ENCODE measurements at regions not wholly inside any gene's neighbourhood (a gene's known extent, or its start where the extent isn't known, plus 50 kb on each side); places are given as distances from the start of the nearest gene placed in this dataset.

DNA sequence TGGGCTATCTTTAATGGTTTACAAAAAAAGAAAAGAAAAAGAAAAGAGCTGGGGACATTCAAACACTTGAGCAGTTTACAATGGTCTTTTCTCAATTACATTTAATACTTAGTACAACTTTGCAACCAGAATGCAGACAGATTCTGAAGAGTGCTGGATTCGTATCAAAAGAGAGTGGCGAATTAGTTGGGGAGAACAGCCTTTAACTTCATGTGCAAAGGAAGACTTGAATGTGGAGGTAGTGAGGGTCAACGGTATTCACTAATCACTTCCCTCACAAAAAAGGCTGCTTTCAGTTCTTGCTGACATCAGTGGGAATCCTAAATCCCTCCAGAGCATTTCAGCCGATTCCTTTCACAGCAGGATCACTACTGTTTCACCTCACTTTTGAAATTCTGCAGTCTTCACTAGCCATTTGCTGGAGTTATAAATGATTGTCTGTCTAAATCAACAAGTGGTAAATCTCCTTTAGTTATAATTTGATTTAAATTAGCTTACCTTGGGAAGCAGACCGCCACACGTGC lies 323.0 kb upstream of the SEMA6D start:
- H3K36me3 ChIP-seq (ENCODE audit: insufficient read depth, low read length), result no peaks in the 10 kb centered on the region

DNA sequence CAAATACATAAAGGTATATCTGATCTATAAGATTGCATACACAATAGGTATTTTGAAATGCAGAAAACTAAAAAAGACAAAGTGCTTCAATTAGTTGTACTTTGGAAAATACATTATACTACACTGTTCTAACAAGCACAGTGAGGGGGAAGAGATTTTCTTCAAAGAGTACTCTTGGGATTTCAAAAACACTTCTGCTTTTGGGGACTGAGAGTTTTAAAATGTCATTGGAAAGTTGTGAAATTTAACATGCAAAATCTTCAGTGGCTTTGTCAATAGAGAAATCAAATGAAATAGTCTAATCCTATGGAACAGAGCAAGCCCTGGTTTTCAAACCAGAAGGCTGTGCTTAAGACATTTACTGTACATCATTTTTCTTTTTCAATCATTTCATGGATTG lies 322.2 kb upstream of the SEMA6D start:
- no peak overlapping the region for H3K4me3 ChIP-seq (ENCODE audit: low read length)
- no peak for DNase-seq
- H3K27ac ChIP-seq (ENCODE audit: low read depth, low read length), result no peak overlapping the region
- Mint-ChIP-seq H3K27me3 (no peaks in the 10 kb centered on the region), H3K9me3 (peaks cover 0 to 3% (median 0%) of the 10 kb centered on the region in 5 donors), H3K4me1 (no peaks in the 10 kb centered on the region), H3K4me3 (no peak overlapping the region), H3K36me3 (no peaks in the 10 kb centered on the region), H3K27ac (no peak overlapping the region)
- H3K4me1 ChIP-seq (ENCODE audit: insufficient read depth, low read length), result no peaks in the 10 kb centered on the region
- H3K27me3 ChIP-seq (ENCODE audit: insufficient read depth, low read length, poor library complexity, severe bottlenecking), result no peaks in the 10 kb centered on the region
- no peaks in the 10 kb centered on the region for H3K9me3 ChIP-seq (ENCODE audit: low read length)
- CTCF ChIA-PET, result no interaction called here
- POLR2A ChIA-PET, result no interaction called here
- H3K36me3 ChIP-seq (ENCODE audit: insufficient read depth, low read length), result no peaks in the 10 kb centered on the region

More for the DNA sequence above, 323.0 kb upstream of the SEMA6D start:
- Mint-ChIP-seq H3K9me3 (peaks cover 0 to 3% (median 0%) of the 10 kb centered on the region in 5 donors), H3K27me3 (no peaks in the 10 kb centered on the region), H3K36me3 (no peaks in the 10 kb centered on the region), H3K4me1 (no peaks in the 10 kb centered on the region), H3K4me3 (no peak overlapping the region), H3K27ac (no peak overlapping the region)
- ChIA-PET POLR2A (no interaction called here), CTCF (no interaction called here)
- Histone ChIP-seq H3K27me3 (ENCODE audit: insufficient read depth, low read length, poor library complexity, severe bottlenecking) (no peaks in the 10 kb centered on the region), H3K9me3 (ENCODE audit: low read length) (no peaks in the 10 kb centered on the region), H3K4me3 (ENCODE audit: low read length) (no peak overlapping the region), H3K4me1 (ENCODE audit: insufficient read depth, low read length) (no peaks in the 10 kb centered on the region), H3K27ac (ENCODE audit: low read depth, low read length) (no peak overlapping the region)
- DNase-seq, result no peak

GRCh38 chr15:47397655-47398054 lies 319.6 kb upstream of the SEMA6D start:
- CTCF ChIA-PET, result no interaction called here
- H3K36me3 Mint-ChIP-seq, result no peaks in the 10 kb centered on the region
- H3K27me3 ChIP-seq (ENCODE audit: insufficient read depth, low read length, poor library complexity, severe bottlenecking), result no peaks in the 10 kb centered on the region

GRCh38 chr15:47398132-47398531 lies 319.2 kb upstream of the SEMA6D start:
- Mint-ChIP-seq H3K9me3 (peaks cover 0 to 13% (median 0%) of the 10 kb centered on the region in 5 donors), H3K4me1 (no peaks in the 10 kb centered on the region), H3K27me3 (no peaks in the 10 kb centered on the region), H3K4me3 (no peak overlapping the region), H3K36me3 (no peaks in the 10 kb centered on the region), H3K27ac (peak overlapping the region in 1 of 8 donors; percentile 45)
- H3K4me3 ChIP-seq (ENCODE audit: low read length), result no peak overlapping the region
- no peaks in the 10 kb centered on the region for H3K9me3 ChIP-seq (ENCODE audit: low read length)
- DNase-seq, result no peak
- no peaks in the 10 kb centered on the region for H3K27me3 ChIP-seq (ENCODE audit: insufficient read depth, low read length, poor library complexity, severe bottlenecking)
- CTCF ChIA-PET, result interaction anchor here (0.8 kb wide), 1 partner anchor 8 kb away, joined by 3 read pairs; no protein-coding TSS in a partner anchor
- H3K4me1 ChIP-seq (ENCODE audit: insufficient read depth, low read length), result no peaks in the 10 kb centered on the region
- H3K36me3 ChIP-seq (ENCODE audit: insufficient read depth, low read length), result no peaks in the 10 kb centered on the region
- no peak overlapping the region for H3K27ac ChIP-seq (ENCODE audit: low read depth, low read length)
- POLR2A ChIA-PET, result no interaction called here

More at GRCh38 chr15:47397655-47398054, 319.6 kb upstream of the SEMA6D start:
- H3K27me3 Mint-ChIP-seq, result no peaks in the 10 kb centered on the region
- H3K4me1 Mint-ChIP-seq, result no peaks in the 10 kb centered on the region
- H3K4me1 ChIP-seq (ENCODE audit: insufficient read depth, low read length), result no peaks in the 10 kb centered on the region
- no peak overlapping the region for H3K4me3 Mint-ChIP-seq
- POLR2A ChIA-PET, result no interaction called here
- no peaks in the 10 kb centered on the region for H3K36me3 ChIP-seq (ENCODE audit: insufficient read depth, low read length)
- no peak overlapping the region for H3K27ac Mint-ChIP-seq
- H3K9me3 Mint-ChIP-seq, result peaks cover 0 to 12% (median 0%) of the 10 kb centered on the region in 5 donors
- H3K27ac ChIP-seq (ENCODE audit: low read depth, low read length), result no peak overlapping the region
- no peak for DNase-seq
- H3K4me3 ChIP-seq (ENCODE audit: low read length), result no peak overlapping the region
- H3K9me3 ChIP-seq (ENCODE audit: low read length), result no peaks in the 10 kb centered on the region

DNA sequence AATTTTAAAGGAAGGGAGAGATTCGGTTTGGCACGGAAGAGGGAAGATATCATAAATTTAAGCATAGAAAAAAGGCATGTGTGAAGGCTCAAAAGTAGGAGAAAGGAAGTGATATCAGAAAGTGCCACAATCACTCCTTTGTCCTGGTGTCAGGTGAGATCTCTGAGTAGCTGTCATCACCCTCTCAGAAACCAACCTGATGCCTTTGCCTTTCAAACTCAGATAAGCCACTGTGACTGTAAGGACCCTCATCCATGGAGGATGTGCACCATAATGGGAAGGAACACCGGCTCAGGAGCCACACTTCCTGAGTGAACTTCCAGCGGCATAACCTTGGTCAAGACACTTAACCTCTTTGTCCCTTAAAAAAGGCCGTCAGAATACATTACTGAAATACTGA lies 318.7 kb upstream of the SEMA6D start:
- Histone ChIP-seq H3K27ac (ENCODE audit: low read depth, low read length) (no peak overlapping the region), H3K9me3 (ENCODE audit: low read length) (no peaks in the 10 kb centered on the region), H3K36me3 (ENCODE audit: insufficient read depth, low read length) (no peaks in the 10 kb centered on the region), H3K4me1 (ENCODE audit: insufficient read depth, low read length) (no peaks in the 10 kb centered on the region), H3K4me3 (ENCODE audit: low read length) (no peak overlapping the region), H3K27me3 (ENCODE audit: insufficient read depth, low read length, poor library complexity, severe bottlenecking) (no peaks in the 10 kb centered on the region)
- Mint-ChIP-seq H3K4me3 (no peak overlapping the region), H3K4me1 (no peaks in the 10 kb centered on the region), H3K36me3 (no peaks in the 10 kb centered on the region), H3K27me3 (no peaks in the 10 kb centered on the region), H3K27ac (peak overlapping the region in 1 of 8 donors; percentile 45), H3K9me3 (peaks cover 0 to 16% (median 0%) of the 10 kb centered on the region in 5 donors)
- DNase-seq, result no peak
- ChIA-PET CTCF (interaction anchor here (0.8 kb wide), 1 partner anchor 9 kb away, joined by 3 read pairs; no protein-coding TSS in a partner anchor), POLR2A (no interaction called here)

DNA sequence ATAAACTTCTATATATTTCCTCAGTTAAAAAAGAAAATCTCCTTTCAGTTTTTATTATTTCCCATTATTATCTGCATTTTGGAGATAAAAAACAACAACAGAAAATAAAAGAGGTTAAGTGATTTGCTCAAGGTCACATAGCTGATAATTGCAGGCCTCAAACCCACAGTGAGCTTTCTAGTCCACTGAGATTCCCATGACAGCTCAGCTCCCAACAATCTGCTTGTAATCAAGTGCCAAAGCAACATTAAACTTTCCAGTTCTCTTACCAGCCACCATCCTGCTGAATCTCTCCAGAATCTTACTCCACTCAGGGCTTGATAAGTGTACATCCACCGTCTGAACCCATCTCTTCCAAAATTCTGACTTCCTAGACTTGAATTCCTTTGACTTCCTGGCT lies 318.2 kb upstream of the SEMA6D start:
- H3K36me3 ChIP-seq (ENCODE audit: insufficient read depth, low read length), result no peaks in the 10 kb centered on the region
- no peaks in the 10 kb centered on the region for H3K9me3 ChIP-seq (ENCODE audit: low read length)
- no peaks in the 10 kb centered on the region for H3K27me3 ChIP-seq (ENCODE audit: insufficient read depth, low read length, poor library complexity, severe bottlenecking)
- H3K4me3 ChIP-seq (ENCODE audit: low read length), result no peak overlapping the region
- Mint-ChIP-seq H3K27me3 (no peaks in the 10 kb centered on the region), H3K4me1 (no peaks in the 10 kb centered on the region), H3K36me3 (no peaks in the 10 kb centered on the region), H3K4me3 (no peak overlapping the region), H3K9me3 (peaks cover 0 to 20% (median 0%) of the 10 kb centered on the region in 5 donors), H3K27ac (no peak overlapping the region)
- no peaks in the 10 kb centered on the region for H3K4me1 ChIP-seq (ENCODE audit: insufficient read depth, low read length)
- CTCF ChIA-PET, result interaction anchor here (0.8 kb wide), 1 partner anchor 9 kb away, joined by 3 read pairs; no protein-coding TSS in a partner anchor
- DNase-seq, result no peak
- POLR2A ChIA-PET, result no interaction called here
- H3K27ac ChIP-seq (ENCODE audit: low read depth, low read length), result no peak overlapping the region

DNA sequence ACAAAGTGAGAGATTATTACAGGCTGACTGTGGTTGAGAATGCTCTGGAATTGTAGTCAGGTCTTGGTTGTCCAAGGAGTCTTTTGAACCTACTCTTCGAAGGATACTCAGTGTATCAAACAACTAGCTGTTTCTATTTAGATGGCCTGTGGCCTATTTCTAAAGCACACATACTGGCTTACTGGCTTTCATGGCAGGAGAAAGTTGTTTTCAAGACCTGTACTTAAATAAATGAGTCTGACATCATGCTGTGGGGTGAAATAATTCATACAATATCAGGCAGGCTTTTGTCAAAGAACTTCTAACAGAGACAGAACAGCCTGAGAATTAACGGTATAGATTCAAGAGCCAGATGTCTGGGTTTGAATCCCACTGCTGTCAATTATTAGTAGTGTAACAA lies 316.7 kb upstream of the SEMA6D start:
- no peak overlapping the region for H3K27ac Mint-ChIP-seq
- peaks cover 0 to 21% (median 0%) of the 10 kb centered on the region in 5 donors for H3K9me3 Mint-ChIP-seq
- no peaks in the 10 kb centered on the region for H3K27me3 ChIP-seq (ENCODE audit: insufficient read depth, low read length, poor library complexity, severe bottlenecking)
- no peak overlapping the region for H3K4me3 ChIP-seq (ENCODE audit: low read length)
- ChIA-PET POLR2A (no interaction called here), CTCF (no interaction called here)
- no peaks in the 10 kb centered on the region for H3K27me3 Mint-ChIP-seq
- no peaks in the 10 kb centered on the region for H3K36me3 ChIP-seq (ENCODE audit: insufficient read depth, low read length)
- no peak overlapping the region for H3K27ac ChIP-seq (ENCODE audit: low read depth, low read length)
- H3K4me3 Mint-ChIP-seq, result no peak overlapping the region
- DNase-seq, result no peak
- no peaks in the 10 kb centered on the region for H3K4me1 Mint-ChIP-seq
- H3K9me3 ChIP-seq (ENCODE audit: low read length), result no peaks in the 10 kb centered on the region
- H3K36me3 Mint-ChIP-seq, result no peaks in the 10 kb centered on the region
- H3K4me1 ChIP-seq (ENCODE audit: insufficient read depth, low read length), result no peaks in the 10 kb centered on the region

GRCh38 chr15:47401427-47401826 lies 315.9 kb upstream of the SEMA6D start:
- no peaks in the 10 kb centered on the region for H3K4me1 ChIP-seq (ENCODE audit: insufficient read depth, low read length)
- H3K4me3 ChIP-seq (ENCODE audit: low read length), result no peak overlapping the region
- no peaks in the 10 kb centered on the region for H3K9me3 ChIP-seq (ENCODE audit: low read length)
- no peaks in the 10 kb centered on the region for H3K36me3 Mint-ChIP-seq
- no peaks in the 10 kb centered on the region for H3K4me1 Mint-ChIP-seq
- no peak overlapping the region for H3K27ac Mint-ChIP-seq
- ChIA-PET CTCF (no interaction called here), POLR2A (no interaction called here)
- no peak for DNase-seq
- no peak overlapping the region for H3K4me3 Mint-ChIP-seq
- H3K27me3 ChIP-seq (ENCODE audit: insufficient read depth, low read length, poor library complexity, severe bottlenecking), result no peaks in the 10 kb centered on the region
- H3K9me3 Mint-ChIP-seq, result peaks cover 0 to 22% (median 0%) of the 10 kb centered on the region in 5 donors
- no peak overlapping the region for H3K27ac ChIP-seq (ENCODE audit: low read depth, low read length)
- H3K27me3 Mint-ChIP-seq, result no peaks in the 10 kb centered on the region
- H3K36me3 ChIP-seq (ENCODE audit: insufficient read depth, low read length), result no peaks in the 10 kb centered on the region

DNA sequence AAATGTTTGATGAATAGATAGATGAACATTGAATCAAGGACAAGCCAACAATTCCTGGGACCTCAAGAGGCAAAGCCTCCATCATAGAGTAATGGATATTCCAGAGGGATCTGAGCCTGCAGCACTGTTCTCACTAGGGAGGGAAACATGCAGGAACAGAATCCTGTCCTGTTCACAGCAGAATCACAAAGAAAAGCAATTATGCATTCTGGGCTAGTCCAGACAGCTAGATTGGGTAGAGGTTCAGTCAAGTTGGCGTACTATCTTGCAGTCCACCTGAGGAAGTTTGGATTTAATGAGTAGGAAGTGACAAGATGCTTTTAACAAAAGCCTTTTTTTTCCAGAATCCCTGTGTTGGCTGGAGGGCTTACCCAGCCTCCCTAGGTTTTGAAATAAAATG lies 314.5 kb upstream of the SEMA6D start:
- Mint-ChIP-seq H3K27me3 (no peaks in the 10 kb centered on the region), H3K36me3 (no peaks in the 10 kb centered on the region), H3K4me3 (no peak overlapping the region), H3K9me3 (peaks cover 0 to 30% (median 0%) of the 10 kb centered on the region in 5 donors), H3K4me1 (no peaks in the 10 kb centered on the region), H3K27ac (no peak overlapping the region)
- ChIA-PET CTCF (no interaction called here), POLR2A (no interaction called here)
- Histone ChIP-seq H3K4me3 (ENCODE audit: low read length) (no peak overlapping the region), H3K27ac (ENCODE audit: low read depth, low read length) (no peak overlapping the region), H3K27me3 (ENCODE audit: insufficient read depth, low read length, poor library complexity, severe bottlenecking) (no peaks in the 10 kb centered on the region), H3K4me1 (ENCODE audit: insufficient read depth, low read length) (no peaks in the 10 kb centered on the region), H3K36me3 (ENCODE audit: insufficient read depth, low read length) (no peaks in the 10 kb centered on the region), H3K9me3 (ENCODE audit: low read length) (no peaks in the 10 kb centered on the region)
- DNase-seq, result no peak

Measured in CD8-positive, alpha-beta memory T cell (primary cell).